Activated CD4-positive, alpha-beta memory T cell treated with anti-CD3 and anti-CD28 coated beads, Interleukin-2, amount 10 ng/mL, durations not matched to agents 7 days and 5 days (primary cell): ENCODE measurements at regions not wholly inside any gene's neighbourhood (a gene's known extent, or its start where the extent isn't known, plus 50 kb on each side); places are given as distances from the start of the nearest gene placed in this dataset.

Experiments used
- CTCF ChIA-PET: fragments of 350-600 bp; sonication (Branson Sonifier 250); formaldehyde crosslinking; loops from one replicate; lab custom pipeline; 2021; ENCODE audit warnings: antibody characterized with exemption, inconsistent platforms; lab: Charles Lee
- POLR2A ChIA-PET: fragments of 350-600 bp; sonication (Branson Sonifier 250); formaldehyde crosslinking; loops from one replicate; lab custom pipeline; 2021; ENCODE audit warnings: antibody characterized with exemption; lab: Charles Lee
- DNase-seq: peaks from one replicate; pipeline ENCODE4 v3.0.0-alpha.2; 2020
- H3K27ac Mint-ChIP-seq: one replicate; pipeline ENCODE4 v1.8.0; 2021; ENCODE audit warnings: mild to moderate bottlenecking, mixed read lengths
- H3K27me3 Mint-ChIP-seq: one replicate; pipeline ENCODE4 v1.8.0; 2021; ENCODE audit warnings: mixed read lengths
- H3K36me3 Mint-ChIP-seq: one replicate; pipeline ENCODE4 v1.8.0; 2021; ENCODE audit warnings: low read depth, mixed read lengths
- H3K4me1 Mint-ChIP-seq: one replicate; pipeline ENCODE4 v1.8.0; 2021; ENCODE audit warnings: mixed read lengths
- H3K4me3 Mint-ChIP-seq: one replicate; pipeline ENCODE4 v1.8.0; 2021; ENCODE audit warnings: mild to moderate bottlenecking, mixed read lengths
- H3K9me3 Mint-ChIP-seq: one replicate; pipeline ENCODE4 v1.8.0; 2021; ENCODE audit warnings: mixed read lengths

DNA sequence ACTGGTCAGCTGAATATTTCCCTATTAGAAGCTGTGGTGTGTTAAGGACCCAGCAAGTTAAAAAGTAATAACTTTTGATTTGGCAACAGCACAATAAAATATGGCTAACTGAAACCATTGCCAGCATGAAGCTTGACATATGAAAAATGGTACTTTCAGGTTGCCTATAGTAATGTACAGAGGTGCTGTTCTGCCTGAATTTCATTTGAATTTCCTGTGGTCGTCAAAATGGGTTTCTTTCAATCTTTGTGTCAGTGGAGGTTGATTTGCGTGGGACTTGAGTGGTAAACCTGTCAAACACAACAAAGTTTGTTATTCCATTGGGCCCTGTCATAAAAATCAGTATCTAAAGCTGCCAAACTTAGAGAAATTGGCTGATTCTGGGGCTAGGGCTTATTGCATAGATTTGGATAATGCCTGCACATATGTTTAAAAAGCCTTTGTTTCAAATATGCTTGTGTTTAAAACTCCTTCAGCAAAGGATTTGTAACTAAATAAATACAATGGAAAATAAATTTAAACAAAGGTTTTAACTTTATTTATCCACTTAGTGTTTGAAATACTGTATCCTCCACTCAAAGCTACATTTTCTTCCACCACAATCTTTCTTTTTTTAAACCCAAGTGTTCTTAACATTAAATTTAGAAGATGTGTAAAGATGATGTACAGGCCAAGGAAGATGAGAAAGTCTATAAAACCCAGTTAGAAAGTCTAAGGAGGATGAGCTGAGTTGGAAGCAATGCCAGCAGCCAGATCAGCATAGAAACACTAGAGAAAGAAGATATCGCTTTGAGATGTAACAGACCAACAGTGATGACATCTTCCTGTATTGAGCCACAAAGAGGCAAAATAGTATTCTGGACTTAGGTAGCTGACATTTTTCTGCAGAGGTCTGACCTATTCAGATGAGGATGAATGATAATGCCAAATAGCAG, 134.8 kb upstream of the GIMD1 start:
- Mint-ChIP-seq H3K4me3 (no peak overlapping the region), H3K27me3 (peaks cover 8% of the 10 kb centered on the region), H3K36me3 (no peaks in the 10 kb centered on the region), H3K27ac (no peak overlapping the region), H3K4me1 (peaks cover 2% of the 10 kb centered on the region), H3K9me3 (no peaks in the 10 kb centered on the region)
- ChIA-PET POLR2A (no interaction called here), CTCF (interaction anchor here (0.7 to 1.0 kb wide), 3 partner anchors 133 to 237 kb away, joined by 3 to 7 read pairs (median 3); partner anchors contain the start of gene GIMD1)
- no peak for DNase-seq

DNA sequence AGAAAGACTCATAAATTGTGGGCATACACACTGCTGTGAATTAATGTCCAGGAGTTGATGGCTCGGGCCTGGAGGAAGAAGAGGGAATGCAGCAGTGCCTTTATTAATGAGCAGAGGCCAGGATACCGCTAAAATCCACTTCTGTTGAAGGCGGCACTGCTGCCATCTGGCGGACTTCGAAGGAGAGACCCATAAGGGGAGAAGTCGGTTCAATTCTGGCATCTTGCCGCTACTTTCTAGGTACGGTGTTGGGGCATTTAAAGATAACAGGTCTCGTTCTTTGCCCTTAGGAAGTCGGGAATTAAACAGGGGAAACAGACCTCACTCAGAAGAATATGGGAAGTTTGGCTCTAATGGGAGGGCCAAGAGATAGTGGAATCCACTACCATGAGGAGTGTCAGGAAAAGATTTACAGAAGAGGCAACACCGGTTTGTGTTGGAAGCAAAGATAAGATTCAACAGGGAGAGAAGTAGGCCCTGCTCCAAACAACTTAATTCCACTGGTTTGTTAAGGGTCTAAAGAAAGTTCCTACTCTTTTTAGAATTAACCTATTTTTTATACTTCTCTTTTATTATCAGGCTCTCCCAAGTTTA, 133.6 kb upstream of the GIMD1 start:
- peaks cover 8% of the 10 kb centered on the region for H3K27me3 Mint-ChIP-seq

DNA sequence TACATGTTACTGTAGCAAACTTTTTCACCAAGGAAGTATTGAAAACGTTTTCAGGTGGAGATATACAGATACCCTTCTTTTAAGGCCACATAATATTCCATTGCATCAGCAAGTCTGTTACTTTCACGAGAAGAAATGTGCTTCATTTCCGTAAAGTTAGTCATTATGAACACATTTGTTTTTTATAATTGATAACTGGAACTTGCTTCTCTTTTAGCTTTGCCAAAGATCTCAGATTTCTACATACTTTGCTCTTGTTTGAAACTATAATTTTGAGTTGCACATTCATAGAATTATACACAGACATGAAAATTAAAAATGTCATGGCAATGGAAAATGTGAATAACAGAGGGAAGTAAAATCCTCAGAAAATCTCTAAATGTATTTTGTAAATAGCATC, 128.7 kb upstream of the GIMD1 start:
- Mint-ChIP-seq H3K9me3 (no peaks in the 10 kb centered on the region), H3K27me3 (peaks cover 7% of the 10 kb centered on the region), H3K27ac (no peak overlapping the region), H3K36me3 (no peaks in the 10 kb centered on the region), H3K4me1 (peaks cover 1% of the 10 kb centered on the region), H3K4me3 (no peak overlapping the region)
- POLR2A ChIA-PET = no interaction called here
- CTCF ChIA-PET = no interaction called here
- no peak for DNase-seq

More for the DNA sequence above, 133.6 kb upstream of the GIMD1 start:
- Mint-ChIP-seq H3K27ac (no peak overlapping the region), H3K4me1 (peaks cover 2% of the 10 kb centered on the region), H3K36me3 (no peaks in the 10 kb centered on the region), H3K9me3 (no peaks in the 10 kb centered on the region), H3K4me3 (no peak overlapping the region)
- DNase-seq = peak; percentile 53
- CTCF ChIA-PET = interaction anchor here (1.0 kb wide), 1 partner anchor 134 kb away, joined by 3 read pairs; the partner anchor contains the start of gene GIMD1
- POLR2A ChIA-PET = no interaction called here

DNA sequence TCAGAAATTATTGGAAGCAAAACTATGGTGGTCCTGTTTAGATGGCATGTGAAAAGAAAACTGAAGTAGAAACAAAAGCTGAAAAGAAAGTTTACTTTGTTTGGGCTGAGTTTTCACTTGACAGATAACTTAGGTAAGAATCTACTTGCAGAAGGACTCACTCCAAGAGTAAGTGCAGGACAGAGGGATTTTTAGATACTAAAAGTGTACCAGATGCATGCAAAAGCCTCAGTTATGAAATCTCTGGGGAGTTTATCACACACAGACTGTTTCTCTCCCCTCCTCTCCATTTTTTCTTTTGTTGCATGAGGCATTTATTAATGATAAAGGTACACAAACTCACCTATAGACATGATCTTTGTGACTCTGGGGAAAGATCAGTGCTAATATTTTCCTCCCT, 127.5 kb upstream of the GIMD1 start:
- peaks cover under 1% of the 10 kb centered on the region for H3K9me3 Mint-ChIP-seq
- no peaks in the 10 kb centered on the region for H3K36me3 Mint-ChIP-seq
- H3K4me1 Mint-ChIP-seq = no peaks in the 10 kb centered on the region
- H3K27ac Mint-ChIP-seq = no peak overlapping the region
- no peak for DNase-seq
- no peaks in the 10 kb centered on the region for H3K27me3 Mint-ChIP-seq
- ChIA-PET CTCF (no interaction called here), POLR2A (no interaction called here)
- no peak overlapping the region for H3K4me3 Mint-ChIP-seq

DNA sequence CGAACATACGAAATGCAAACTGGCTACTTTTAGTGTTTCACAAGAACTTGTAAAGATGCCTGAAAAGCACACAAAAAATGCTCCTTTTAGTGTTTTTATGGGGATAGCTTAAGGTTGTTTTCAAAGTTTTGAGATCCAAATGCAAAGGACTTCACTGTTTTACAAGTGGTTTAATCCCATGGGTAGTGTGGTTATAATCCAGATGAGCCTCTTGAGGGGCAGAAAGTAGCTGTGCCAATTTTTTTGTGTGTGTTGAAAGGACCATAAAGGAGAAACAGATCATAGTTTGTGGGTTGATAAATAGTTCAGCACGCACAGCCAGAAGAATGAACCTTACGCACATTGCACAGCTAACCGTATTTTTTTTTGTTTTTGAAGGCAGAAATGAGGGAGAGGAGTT, 126.9 kb upstream of the GIMD1 start:
- CTCF ChIA-PET = no interaction called here
- Mint-ChIP-seq H3K27me3 (no peaks in the 10 kb centered on the region), H3K27ac (no peak overlapping the region), H3K4me3 (no peak overlapping the region), H3K36me3 (no peaks in the 10 kb centered on the region), H3K4me1 (no peaks in the 10 kb centered on the region), H3K9me3 (peaks cover 2% of the 10 kb centered on the region)
- POLR2A ChIA-PET = no interaction called here
- DNase-seq = no peak

DNA sequence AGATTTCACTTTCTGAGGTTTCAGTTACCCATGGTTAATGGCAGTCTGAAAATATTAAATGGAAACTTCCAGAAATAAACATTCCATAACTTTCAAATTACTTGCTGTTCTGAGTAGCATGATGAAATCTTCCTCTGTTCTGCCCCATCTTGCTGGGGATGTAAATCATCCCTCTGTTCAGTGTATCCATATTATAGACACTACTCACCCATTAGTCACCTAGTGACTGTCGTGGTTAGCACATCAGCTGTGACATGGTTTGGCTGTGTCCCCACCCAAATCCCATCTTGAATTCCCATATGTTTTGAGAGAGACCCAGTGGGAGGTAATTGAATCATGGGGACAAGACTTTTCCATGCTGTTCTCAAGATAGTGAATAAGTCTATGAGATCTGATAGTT, 125.5 kb upstream of the GIMD1 start:
- Mint-ChIP-seq H3K36me3 (no peaks in the 10 kb centered on the region), H3K4me3 (no peak overlapping the region), H3K9me3 (peaks cover 2% of the 10 kb centered on the region), H3K27ac (no peak overlapping the region), H3K4me1 (no peaks in the 10 kb centered on the region), H3K27me3 (no peaks in the 10 kb centered on the region)
- ChIA-PET POLR2A (no interaction called here), CTCF (no interaction called here)
- DNase-seq = no peak

DNA sequence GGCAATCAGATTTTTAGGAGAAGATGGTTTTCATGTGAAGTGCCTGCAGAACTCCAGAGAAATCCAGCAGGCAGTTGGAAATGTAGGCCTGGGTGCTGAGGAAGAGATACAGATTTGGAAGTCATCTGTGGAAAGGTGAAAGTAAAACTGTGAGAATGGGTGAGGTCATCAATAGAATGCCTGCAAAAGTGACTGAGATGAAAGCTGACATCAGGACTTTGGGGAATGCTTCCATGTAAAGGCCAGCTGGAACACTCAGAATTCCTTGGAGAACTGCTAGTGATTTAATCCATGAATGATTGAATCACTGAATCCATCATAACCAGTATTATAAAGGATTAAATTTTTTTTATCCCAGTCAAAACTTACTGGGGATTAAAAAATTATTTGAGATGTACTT, 124.5 kb upstream of the GIMD1 start:
- no peak overlapping the region for H3K4me3 Mint-ChIP-seq
- ChIA-PET CTCF (interaction anchor here (0.5 kb wide), 1 partner anchor 20 kb away, joined by 3 read pairs; no protein-coding TSS in a partner anchor), POLR2A (no interaction called here)
- no peaks in the 10 kb centered on the region for H3K4me1 Mint-ChIP-seq
- H3K27me3 Mint-ChIP-seq = no peaks in the 10 kb centered on the region
- no peak for DNase-seq
- peaks cover 2% of the 10 kb centered on the region for H3K9me3 Mint-ChIP-seq
- no peaks in the 10 kb centered on the region for H3K36me3 Mint-ChIP-seq
- no peak overlapping the region for H3K27ac Mint-ChIP-seq

DNA sequence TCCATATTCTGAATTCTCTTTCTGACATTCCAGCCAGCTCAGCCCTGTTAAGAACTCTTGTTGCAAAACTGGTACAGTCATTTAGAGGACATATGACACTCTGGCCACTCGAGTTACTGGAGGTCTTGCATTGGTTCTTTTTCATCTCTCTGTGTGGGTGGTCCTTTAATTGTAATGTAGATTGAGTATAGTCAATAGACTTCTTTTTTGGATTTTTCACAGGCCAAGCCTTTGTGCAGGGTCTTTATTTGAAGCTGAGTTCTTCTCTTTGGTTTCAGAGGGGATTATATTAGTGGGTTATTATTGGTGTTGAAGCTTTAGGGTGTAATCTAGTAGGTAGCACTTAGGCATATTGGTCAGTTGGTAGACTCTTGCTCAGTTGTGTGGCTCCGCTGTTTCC, 118.0 kb upstream of the GIMD1 start:
- peaks cover 2% of the 10 kb centered on the region for H3K9me3 Mint-ChIP-seq
- H3K4me1 Mint-ChIP-seq = no peaks in the 10 kb centered on the region
- no peak overlapping the region for H3K27ac Mint-ChIP-seq
- H3K27me3 Mint-ChIP-seq = peaks cover 3% of the 10 kb centered on the region
- no peak overlapping the region for H3K4me3 Mint-ChIP-seq
- POLR2A ChIA-PET = no interaction called here
- H3K36me3 Mint-ChIP-seq = no peaks in the 10 kb centered on the region
- CTCF ChIA-PET = no interaction called here
- no peak for DNase-seq

DNA sequence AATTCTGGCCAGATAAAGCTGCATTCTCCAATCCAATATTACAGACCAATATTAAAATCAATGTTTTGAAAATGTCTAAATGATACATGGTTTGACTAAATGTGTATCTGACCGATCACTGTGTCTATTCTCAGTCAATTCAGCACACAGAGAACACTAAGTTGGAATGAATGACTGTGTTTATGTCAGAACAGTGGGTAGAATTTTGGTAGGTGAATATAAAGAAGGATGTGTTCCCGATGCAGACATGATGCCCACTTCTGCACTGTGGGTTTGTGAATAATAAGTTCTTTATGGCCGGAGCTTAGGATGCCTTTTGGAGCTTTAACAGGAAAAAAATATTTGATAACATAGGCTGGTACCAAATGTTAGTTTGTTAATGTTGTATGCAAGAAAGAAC, 113.2 kb upstream of the GIMD1 start:
- no peak overlapping the region for H3K27ac Mint-ChIP-seq
- no peaks in the 10 kb centered on the region for H3K9me3 Mint-ChIP-seq
- CTCF ChIA-PET = no interaction called here
- DNase-seq = no peak
- H3K27me3 Mint-ChIP-seq = peaks cover 3% of the 10 kb centered on the region
- H3K4me1 Mint-ChIP-seq = no peaks in the 10 kb centered on the region
- H3K4me3 Mint-ChIP-seq = no peak overlapping the region
- no peaks in the 10 kb centered on the region for H3K36me3 Mint-ChIP-seq
- POLR2A ChIA-PET = no interaction called here

DNA sequence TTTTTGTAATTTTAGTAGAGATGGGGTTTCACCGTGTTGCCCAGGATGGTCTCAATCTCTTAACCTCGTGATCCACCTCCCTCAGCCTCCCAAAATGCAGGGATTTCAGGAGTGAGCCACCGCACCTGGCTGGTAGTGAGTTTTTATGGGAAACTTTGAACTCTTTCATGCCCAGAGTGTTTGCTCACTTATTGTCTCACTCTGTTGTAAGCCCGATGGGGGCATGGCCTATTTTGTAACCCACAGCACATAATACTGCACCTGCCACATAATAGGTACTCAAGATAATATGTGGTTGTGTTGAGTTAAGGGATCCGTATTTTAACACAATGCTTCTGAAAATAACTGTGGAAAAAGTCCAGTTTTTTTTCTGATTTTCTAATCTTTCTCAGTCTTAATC, 109.6 kb upstream of the GIMD1 start:
- no peak for DNase-seq
- ChIA-PET POLR2A (no interaction called here), CTCF (no interaction called here)
- Mint-ChIP-seq H3K4me3 (no peak overlapping the region), H3K27me3 (peaks cover 6% of the 10 kb centered on the region), H3K27ac (no peak overlapping the region), H3K36me3 (no peaks in the 10 kb centered on the region), H3K4me1 (no peaks in the 10 kb centered on the region), H3K9me3 (no peaks in the 10 kb centered on the region)

DNA sequence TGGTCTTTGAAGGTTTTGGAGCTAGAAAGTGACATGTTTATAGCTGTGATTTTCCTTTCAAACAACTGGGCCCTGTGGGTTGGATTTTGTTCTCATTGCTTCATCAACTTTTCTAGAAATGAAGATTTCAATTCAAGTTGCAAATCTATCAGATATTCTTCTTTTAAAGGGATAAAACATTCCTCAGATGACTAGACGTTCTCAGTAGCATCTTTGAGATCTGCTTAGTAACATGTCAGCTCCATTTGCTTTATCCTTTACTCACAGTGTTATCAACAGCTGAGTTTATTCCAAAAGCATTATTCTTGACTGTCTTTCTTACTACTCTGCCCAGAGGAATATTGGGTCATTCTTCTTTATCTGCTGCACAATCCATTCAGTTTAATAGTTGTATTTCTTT, 108.2 kb upstream of the GIMD1 start:
- Mint-ChIP-seq H3K4me3 (no peak overlapping the region), H3K27me3 (peaks cover 2% of the 10 kb centered on the region)

DNA sequence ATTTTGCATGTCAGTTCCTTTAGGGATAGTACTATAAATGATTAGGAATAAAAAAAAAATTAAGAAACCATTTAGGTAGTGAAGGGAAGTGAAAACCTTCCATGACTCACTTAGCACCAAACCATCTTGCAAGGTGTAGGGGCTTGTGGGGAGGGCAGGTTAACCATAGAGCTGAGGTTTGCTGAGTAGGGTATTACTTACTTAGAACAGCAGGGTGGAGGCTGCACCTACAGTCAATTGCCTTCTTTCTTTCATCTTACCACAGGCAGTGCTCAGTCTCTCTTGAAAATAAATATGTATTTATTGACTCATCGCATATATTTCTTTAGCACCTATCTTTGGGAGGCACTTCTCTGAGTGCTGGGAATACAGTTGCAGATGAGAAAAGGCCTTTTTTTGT, 104.9 kb upstream of the GIMD1 start:
- no peaks in the 10 kb centered on the region for H3K9me3 Mint-ChIP-seq
- no peak overlapping the region for H3K4me3 Mint-ChIP-seq
- DNase-seq = no peak
- POLR2A ChIA-PET = no interaction called here
- H3K27ac Mint-ChIP-seq = no peak overlapping the region
- H3K36me3 Mint-ChIP-seq = no peaks in the 10 kb centered on the region
- CTCF ChIA-PET = no interaction called here
- peaks cover 2% of the 10 kb centered on the region for H3K27me3 Mint-ChIP-seq
- H3K4me1 Mint-ChIP-seq = no peaks in the 10 kb centered on the region

More for the DNA sequence above, 108.2 kb upstream of the GIMD1 start:
- POLR2A ChIA-PET = no interaction called here
- Mint-ChIP-seq H3K9me3 (no peaks in the 10 kb centered on the region), H3K4me1 (no peaks in the 10 kb centered on the region), H3K27ac (no peak overlapping the region), H3K36me3 (no peaks in the 10 kb centered on the region)
- CTCF ChIA-PET = no interaction called here
- no peak for DNase-seq

DNA sequence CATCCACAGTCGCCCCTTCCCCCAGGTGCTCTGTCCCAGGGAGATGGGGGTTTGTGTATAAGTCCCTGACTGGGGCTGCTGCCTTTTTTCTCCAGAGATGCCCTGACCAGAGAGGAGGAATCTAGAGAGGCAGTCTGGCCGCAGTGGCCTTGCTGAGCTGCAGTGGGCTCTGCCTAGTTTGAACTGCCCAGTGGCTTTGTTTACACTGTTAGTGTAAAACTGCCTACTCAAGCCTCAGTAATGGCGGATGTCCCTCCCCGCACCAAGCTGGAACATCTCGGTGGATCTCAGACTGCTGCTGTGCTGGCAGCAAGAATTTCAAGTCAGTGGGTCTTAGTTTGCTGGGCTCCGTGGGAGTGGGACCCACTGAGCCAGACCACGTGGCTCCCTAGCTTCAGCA, 102.6 kb upstream of the GIMD1 start:
- Mint-ChIP-seq H3K27me3 (peaks cover 2% of the 10 kb centered on the region), H3K9me3 (no peaks in the 10 kb centered on the region), H3K4me1 (no peaks in the 10 kb centered on the region), H3K4me3 (no peak overlapping the region), H3K36me3 (no peaks in the 10 kb centered on the region), H3K27ac (no peak overlapping the region)
- no peak for DNase-seq
- ChIA-PET CTCF (no interaction called here), POLR2A (no interaction called here)
